Endodermal cell (in vitro differentiated cells): ENCODE measurements at regions not wholly inside any gene's neighbourhood (a gene's known extent, or its start where the extent isn't known, plus 50 kb on each side); places are given as distances from the start of the nearest gene placed in this dataset.

Experiments
- DNase-seq: peaks from one replicate; pipeline ENCODE4 v3.0.0-alpha.2; 2017
- H3K27ac ChIP-seq: 2 replicates; pipeline ENCODE4 v1.5.1; 2013; ENCODE audit warnings: mild to moderate bottlenecking, low read depth, low read length, moderate library complexity
- H3K27me3 ChIP-seq: 2 replicates; pipeline ENCODE4 v1.6.1; 2013; ENCODE audit warnings: mild to moderate bottlenecking, low read length, moderate library complexity; ENCODE audit not compliant: insufficient read depth, control insufficient read depth, poor library complexity, severe bottlenecking
- H3K36me3 ChIP-seq: 2 replicates; pipeline ENCODE4 v1.7.0; 2013; ENCODE audit warnings: mild to moderate bottlenecking, low read length, moderate library complexity; ENCODE audit not compliant: control insufficient read depth, insufficient read depth
- H3K4me1 ChIP-seq: one replicate; pipeline ENCODE4 v1.7.0; 2013; ENCODE audit warnings: low read length; ENCODE audit not compliant: control insufficient read depth, insufficient read depth
- H3K4me3 ChIP-seq: 2 replicates; pipeline ENCODE4 v1.5.1; 2013; ENCODE audit warnings: mild to moderate bottlenecking, low read length, moderate library complexity
- H3K9ac ChIP-seq: 2 replicates; pipeline ENCODE4 v1.6.1; 2013; ENCODE audit warnings: mild to moderate bottlenecking, low read length, moderate library complexity; ENCODE audit not compliant: poor library complexity, severe bottlenecking; ENCODE audit errors: extremely low read depth
- H3K9me3 ChIP-seq: 2 replicates; pipeline ENCODE4 v1.6.1; 2013; ENCODE audit warnings: mild to moderate bottlenecking, low read length, moderate library complexity; ENCODE audit not compliant: control insufficient read depth
- H3K27ac Mint-ChIP-seq: 2 replicates; pipeline ENCODE4 v1.8.0; 2020; ENCODE audit warnings: mixed read lengths
- H3K27me3 Mint-ChIP-seq: 2 replicates; pipeline ENCODE4 v1.8.0; 2021; ENCODE audit warnings: mild to moderate bottlenecking, mixed read lengths; ENCODE audit not compliant: insufficient read depth
- H3K36me3 Mint-ChIP-seq: 2 replicates; pipeline ENCODE4 v1.8.0; 2020; ENCODE audit warnings: low read depth, mixed read lengths
- H3K4me1 Mint-ChIP-seq: 2 replicates; pipeline ENCODE4 v1.8.0; 2020; ENCODE audit warnings: mixed read lengths
- H3K4me3 Mint-ChIP-seq: 2 replicates; pipeline ENCODE4 v1.8.0; 2020; ENCODE audit warnings: mild to moderate bottlenecking, moderate library complexity, mixed read lengths
- H3K9me3 Mint-ChIP-seq: 2 replicates; pipeline ENCODE4 v1.8.0; 2020; ENCODE audit warnings: mild to moderate bottlenecking, mixed read lengths
- CTCF ChIP-seq: fragments of 200-600 bp; sonication (generic); conservative IDR thresholded peaks from 2 replicates; pipeline ENCODE4 v1.5.0; 2021; ENCODE audit warnings: antibody characterized with exemption, mild to moderate bottlenecking
- WGBS, 2 experiments: methylation state at CpG; one replicate each; pipeline versions ENCODE4 v1.1.5 to v1.1.7; 2013; ENCODE audit warnings: missing lambda C conversion rate in 2 of 2, mixed read lengths in 1 of 2; ENCODE audit not compliant: insufficient coverage in 1 of 2, insufficient read length in 1 of 2; 5-methylcytosine and 5-hydroxymethylcytosine counted together

GRCh38 chr17:68657166-68657565 is 56.0 kb upstream of the FAM20A start:
- Histone ChIP-seq H3K27me3 (no peaks in the 10 kb centered on the region), H3K27ac (no peak overlapping the region), H3K9ac (no peak overlapping the region), H3K4me3 (no peak overlapping the region), H3K4me1 (no peaks in the 10 kb centered on the region), H3K36me3 (no peaks in the 10 kb centered on the region), H3K9me3 (peaks cover 8% of the 10 kb centered on the region)
- Mint-ChIP-seq H3K27me3 (no peaks in the 10 kb centered on the region), H3K27ac (no peak overlapping the region), H3K36me3 (peaks cover 1% of the 10 kb centered on the region), H3K9me3 (no peaks in the 10 kb centered on the region), H3K4me1 (peaks cover 12% of the 10 kb centered on the region), H3K4me3 (no peak overlapping the region)
- DNase-seq = no peak
- 93 to 100% methylated on average over 3 to 4 of the region's 4 CpGs for WGBS, 2 experiments
- no peak for TF ChIP-seq CTCF

- Mint-ChIP-seq H3K9me3 (no peaks in the 10 kb centered on the region), H3K4me3 (no peak overlapping the region), H3K27me3 (no peaks in the 10 kb centered on the region), H3K4me1 (peaks cover 7% of the 10 kb centered on the region), H3K36me3 (peaks cover 1% of the 10 kb centered on the region), H3K27ac (no peak overlapping the region)
- Histone ChIP-seq H3K36me3 (no peaks in the 10 kb centered on the region), H3K9me3 (peaks cover 8% of the 10 kb centered on the region), H3K4me1 (no peaks in the 10 kb centered on the region), H3K27me3 (no peaks in the 10 kb centered on the region), H3K27ac (no peak overlapping the region), H3K9ac (no peak overlapping the region), H3K4me3 (no peak overlapping the region)
- WGBS, 2 experiments = 88% methylated on average over 4 of the region's 4 CpGs; no CpG with 5 or more reads in 1 of the 2 experiments
- no peak for DNase-seq
- no peak for TF ChIP-seq CTCF
Observed at GRCh38 chr17:68656666-68657065, 55.5 kb upstream of the FAM20A start.
